ENCODE measurements at regions not wholly inside any gene's neighbourhood (a gene's known extent, or its start where the extent isn't known, plus 50 kb on each side); places are given as distances from the start of the nearest gene placed in this dataset.

DNA sequence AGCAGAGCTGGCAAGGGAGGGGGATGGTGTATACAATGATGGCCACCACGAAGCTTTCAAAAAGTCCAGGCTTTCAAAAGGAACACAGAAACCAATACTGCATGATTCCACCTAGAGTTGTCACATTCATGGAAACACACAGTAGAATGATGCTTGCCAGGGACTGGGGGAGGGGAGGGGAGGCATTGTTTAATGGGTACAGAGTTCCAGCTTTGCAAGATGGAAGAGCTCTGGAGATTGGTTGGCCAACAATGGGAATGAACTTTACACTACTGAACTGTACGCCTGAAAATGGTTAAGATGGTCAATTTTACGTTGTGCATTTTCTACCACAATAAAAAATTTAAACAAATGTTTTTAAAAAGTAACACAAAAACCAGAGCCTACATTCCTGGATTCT is 104.5 kb upstream of the KDM7A start:
- TF ChIP-seq, protein P1, sequence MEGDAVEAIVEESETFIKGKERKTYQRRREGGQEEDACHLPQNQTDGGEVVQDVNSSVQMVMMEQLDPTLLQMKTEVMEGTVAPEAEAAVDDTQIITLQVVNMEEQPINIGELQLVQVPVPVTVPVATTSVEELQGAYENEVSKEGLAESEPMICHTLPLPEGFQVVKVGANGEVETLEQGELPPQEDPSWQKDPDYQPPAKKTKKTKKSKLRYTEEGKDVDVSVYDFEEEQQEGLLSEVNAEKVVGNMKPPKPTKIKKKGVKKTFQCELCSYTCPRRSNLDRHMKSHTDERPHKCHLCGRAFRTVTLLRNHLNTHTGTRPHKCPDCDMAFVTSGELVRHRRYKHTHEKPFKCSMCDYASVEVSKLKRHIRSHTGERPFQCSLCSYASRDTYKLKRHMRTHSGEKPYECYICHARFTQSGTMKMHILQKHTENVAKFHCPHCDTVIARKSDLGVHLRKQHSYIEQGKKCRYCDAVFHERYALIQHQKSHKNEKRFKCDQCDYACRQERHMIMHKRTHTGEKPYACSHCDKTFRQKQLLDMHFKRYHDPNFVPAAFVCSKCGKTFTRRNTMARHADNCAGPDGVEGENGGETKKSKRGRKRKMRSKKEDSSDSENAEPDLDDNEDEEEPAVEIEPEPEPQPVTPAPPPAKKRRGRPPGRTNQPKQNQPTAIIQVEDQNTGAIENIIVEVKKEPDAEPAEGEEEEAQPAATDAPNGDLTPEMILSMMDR (conservative IDR thresholded peaks at IDR 0.05; ENCODE audit: low read depth, low read length) = no peak
- TF ChIP-seq EZH2 (IDR thresholded peaks at IDR 0.05; ENCODE audit: low read length, unreplicated experiment) = no peak
